T47D (cell line): ENCODE measurements at regions not wholly inside any gene's neighbourhood (a gene's known extent, or its start where the extent isn't known, plus 50 kb on each side); places are given as distances from the start of the nearest gene placed in this dataset.
"Not testable (repeated sequence)": the region's sequence is repeated elsewhere in the genome, so short reads cannot be mapped to it uniquely, and the experiment has no call there.

Experiments
- DNase-seq, 2 experiments: peaks; one replicate each; pipeline versions ENCODE4 v3.0.0 to v3.0.0-alpha.2; 2011 to 2012; ENCODE audit warnings: low read depth in 1 of 2, low spot score in 1 of 2
- JUND ChIP-seq: IDR thresholded peaks from 2 replicates; pipeline ENCODE4 v1.6.1; 2012; ENCODE audit warnings: low read depth
- in situ Hi-C: cut with HindIII; loops from 2 replicates; pipeline ENCODE4 v1.10.0; 2016; ENCODE audit warnings: low sequenced_read_pairs, low pct_unique_long_range_greater_than_20kb

- no peak for TF ChIP-seq JUND
- DNase-seq = no peak
- in situ Hi-C loops = no loop called here
These were observed 270.6 kb downstream of the CYRIA start for GRCh38 chr2:16394986-16395550.

- no peak for TF ChIP-seq JUND
- DNase-seq = peak in 1 of 2 experiments; percentile 3
- in situ Hi-C loops = no loop called here
These were observed 271.3 kb downstream of the CYRIA start for GRCh38 chr2:16394072-16394985.

- no peak for DNase-seq
- in situ Hi-C loops = no loop called here
- TF ChIP-seq JUND = no peak
These were observed 272.0 kb downstream of the CYRIA start for GRCh38 chr2:16393500-16394071.

- in situ Hi-C loops = no loop called here
- DNase-seq = no peak
- TF ChIP-seq JUND = no peak
These were observed 272.8 kb downstream of the CYRIA start for GRCh38 chr2:16392647-16393499.

GRCh38 chr2:16391986-16392385 lies 273.6 kb downstream of the CYRIA start:
- DNase-seq = no peak
- TF ChIP-seq JUND = no peak
- in situ Hi-C loops = no loop called here

GRCh38 chr2:16390561-16390960 lies 275.1 kb downstream of the CYRIA start:
- in situ Hi-C loops = no loop called here
- no peak for TF ChIP-seq JUND
- no peak for DNase-seq

GRCh38 chr2:16389611-16390010 lies 276.0 kb downstream of the CYRIA start:
- in situ Hi-C loops = no loop called here

GRCh38 chr2:16388199-16388830 lies 277.3 kb downstream of the CYRIA start:
- in situ Hi-C loops = not testable (repeated sequence)

More at GRCh38 chr2:16389611-16390010, 276.0 kb downstream of the CYRIA start:
- TF ChIP-seq JUND = no peak
- DNase-seq = no peak

GRCh38 chr2:16387461-16387984 lies 278.1 kb downstream of the CYRIA start:
- DNase-seq = no peak
- no peak for TF ChIP-seq JUND
- in situ Hi-C loops = no loop called here

More at GRCh38 chr2:16388199-16388830, 277.3 kb downstream of the CYRIA start:
- not testable (repeated sequence) for DNase-seq

- TF ChIP-seq JUND = no peak
- DNase-seq = no peak
- in situ Hi-C loops = no loop called here
These were observed 279.2 kb downstream of the CYRIA start for GRCh38 chr2:16386431-16386830.

GRCh38 chr2:16386031-16386430 lies 279.6 kb downstream of the CYRIA start:
- TF ChIP-seq JUND = no peak
- no peak for DNase-seq
- in situ Hi-C loops = no loop called here

- no peak for DNase-seq
- no peak for TF ChIP-seq JUND
- in situ Hi-C loops = no loop called here
These were observed 280.3 kb downstream of the CYRIA start for GRCh38 chr2:16385341-16385740.
